Breast epithelium (tissue), 3 donors: ENCODE measurements at regions not wholly inside any gene's neighbourhood (a gene's known extent, or its start where the extent isn't known, plus 50 kb on each side); places are given as distances from the start of the nearest gene placed in this dataset.

Source experiments
- POLR2A ChIP-seq: fragments of 450-650 bp; IDR thresholded peaks from one replicate; pipeline ENCODE4 v1.6.1; 2016; ENCODE audit warnings: antibody characterized with exemption, mild to moderate bottlenecking, moderate library complexity
- POLR2AphosphoS5 ChIP-seq, 3 donors: sonication (generic); formaldehyde crosslinking; IDR thresholded peaks; one replicate each; pipeline ENCODE4 v1.6.1; 2017; ENCODE audit warnings: antibody characterized with exemption in 3 of 3
- TF ChIP-seq, protein P1 (sequence below), 3 donors: fragments of 450-650 bp; IDR thresholded peaks; one replicate each; pipeline ENCODE4 v1.5.1; 2016 to 2017; ENCODE audit warnings: antibody characterized with exemption in 3 of 3, mild to moderate bottlenecking in 3 of 3, moderate library complexity in 3 of 3

DNA sequence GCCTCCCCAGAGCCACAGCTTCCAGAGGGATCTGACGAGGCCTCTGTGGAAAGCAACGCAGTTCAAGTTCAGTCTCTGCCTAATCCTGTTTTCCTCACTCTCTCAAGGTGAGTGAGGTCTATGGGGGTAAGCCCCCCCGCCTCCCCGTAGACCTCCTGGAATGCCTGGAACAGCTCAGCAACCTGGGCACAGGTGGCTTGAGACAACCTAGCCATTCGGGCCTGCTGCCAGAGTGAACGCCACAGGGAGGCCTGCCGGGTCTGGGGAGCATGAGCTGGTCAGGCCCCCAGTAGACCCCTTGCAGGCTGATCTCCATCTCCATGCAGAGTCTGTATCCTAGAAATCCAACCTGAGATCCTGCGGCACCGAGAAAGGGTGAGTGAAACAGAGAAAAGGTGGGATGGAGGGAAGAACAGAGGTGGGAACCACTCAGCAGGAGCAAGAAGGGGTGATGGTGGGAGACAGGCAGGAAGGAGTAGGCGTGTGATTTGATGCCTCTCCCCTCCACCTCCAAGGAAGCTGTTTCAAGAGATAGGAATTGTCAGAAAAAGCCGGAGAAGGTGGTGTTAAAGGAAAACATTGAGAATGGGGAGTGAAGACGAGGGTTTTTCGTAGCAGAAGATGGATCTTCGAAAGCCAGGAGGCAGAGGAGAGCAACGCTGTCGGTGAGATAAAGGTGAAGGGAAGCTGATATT, 123.1 kb upstream of the PRMT8 start:
- TF ChIP-seq, protein P1, sequence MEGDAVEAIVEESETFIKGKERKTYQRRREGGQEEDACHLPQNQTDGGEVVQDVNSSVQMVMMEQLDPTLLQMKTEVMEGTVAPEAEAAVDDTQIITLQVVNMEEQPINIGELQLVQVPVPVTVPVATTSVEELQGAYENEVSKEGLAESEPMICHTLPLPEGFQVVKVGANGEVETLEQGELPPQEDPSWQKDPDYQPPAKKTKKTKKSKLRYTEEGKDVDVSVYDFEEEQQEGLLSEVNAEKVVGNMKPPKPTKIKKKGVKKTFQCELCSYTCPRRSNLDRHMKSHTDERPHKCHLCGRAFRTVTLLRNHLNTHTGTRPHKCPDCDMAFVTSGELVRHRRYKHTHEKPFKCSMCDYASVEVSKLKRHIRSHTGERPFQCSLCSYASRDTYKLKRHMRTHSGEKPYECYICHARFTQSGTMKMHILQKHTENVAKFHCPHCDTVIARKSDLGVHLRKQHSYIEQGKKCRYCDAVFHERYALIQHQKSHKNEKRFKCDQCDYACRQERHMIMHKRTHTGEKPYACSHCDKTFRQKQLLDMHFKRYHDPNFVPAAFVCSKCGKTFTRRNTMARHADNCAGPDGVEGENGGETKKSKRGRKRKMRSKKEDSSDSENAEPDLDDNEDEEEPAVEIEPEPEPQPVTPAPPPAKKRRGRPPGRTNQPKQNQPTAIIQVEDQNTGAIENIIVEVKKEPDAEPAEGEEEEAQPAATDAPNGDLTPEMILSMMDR (IDR thresholded peaks at IDR 0.05), result no peak
- TF ChIP-seq POLR2A (no peak), POLR2AphosphoS5 (IDR thresholded peaks at IDR 0.05) (no peak)
